ENCODE measurements at regions not wholly inside any gene's neighbourhood (a gene's known extent, or its start where the extent isn't known, plus 50 kb on each side); places are given as distances from the start of the nearest gene placed in this dataset.
"Not testable (repeated sequence)": the region's sequence is repeated elsewhere in the genome, so short reads cannot be mapped to it uniquely, and the experiment has no call there.

DNA sequence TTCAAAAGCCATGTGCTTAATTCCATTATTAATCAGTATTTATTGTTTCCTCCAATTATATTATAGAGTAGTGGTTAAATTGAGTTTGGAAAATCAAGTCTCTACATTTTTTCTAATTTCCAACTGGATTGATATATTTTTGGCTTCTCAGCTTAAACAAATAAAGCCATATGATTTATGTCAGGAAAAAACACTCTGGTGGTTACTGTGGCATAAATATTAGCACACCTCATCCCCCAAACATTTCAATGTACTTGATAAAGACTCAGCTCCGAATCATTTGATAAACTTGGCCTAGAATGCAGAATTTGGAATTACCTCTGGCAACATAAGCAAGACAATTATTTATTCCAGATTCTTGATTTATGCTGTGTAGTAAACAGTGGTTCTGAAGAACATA is 2313.8 kb downstream of the ARAP2 start:
- no peak for FAIRE-seq

DNA sequence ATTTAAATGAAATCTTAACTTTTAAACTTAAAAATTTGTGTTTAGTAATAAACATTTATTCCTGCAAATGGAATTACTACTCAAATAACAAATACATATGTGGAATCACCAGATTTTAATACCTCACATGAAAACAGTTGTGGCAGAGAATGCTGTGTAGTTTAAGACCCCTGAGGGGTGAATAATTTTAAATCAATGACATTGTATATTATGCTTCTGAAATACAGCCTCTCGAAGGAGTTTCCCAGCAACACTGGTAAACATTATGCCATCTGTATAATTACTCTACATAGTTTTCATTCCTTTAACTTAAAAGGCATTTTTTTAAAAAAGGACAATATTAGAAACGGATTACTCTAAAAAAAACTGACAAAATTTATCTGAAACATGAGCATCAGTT is 2313.3 kb downstream of the ARAP2 start:
- DNase-seq (ENCODE audit: low spot score) (no peak), FAIRE-seq (no peak)

More for the DNA sequence above, 2313.8 kb downstream of the ARAP2 start:
- DNase-seq (ENCODE audit: low spot score) = no peak

DNA sequence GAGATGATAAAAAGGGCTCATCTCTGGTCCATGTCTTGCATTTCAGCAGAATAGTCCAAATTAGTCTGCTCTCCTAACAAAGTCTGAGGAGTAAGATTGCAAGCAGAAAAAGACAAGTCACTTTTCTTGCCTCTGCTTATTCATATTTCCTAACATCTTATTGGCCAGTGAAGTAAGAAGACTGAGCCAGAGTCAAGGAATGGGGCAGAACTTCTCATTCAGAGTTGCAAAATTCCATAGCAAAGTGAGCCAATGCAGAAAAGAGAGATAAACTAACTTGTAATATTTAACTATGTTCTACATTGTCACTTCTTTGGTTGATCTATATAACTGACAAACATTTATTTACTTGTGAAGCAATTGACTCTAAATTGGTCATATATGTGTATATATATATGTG is 2304.0 kb downstream of the ARAP2 start:
- DNase-seq (ENCODE audit: low spot score) (no peak), FAIRE-seq (no peak)

DNA sequence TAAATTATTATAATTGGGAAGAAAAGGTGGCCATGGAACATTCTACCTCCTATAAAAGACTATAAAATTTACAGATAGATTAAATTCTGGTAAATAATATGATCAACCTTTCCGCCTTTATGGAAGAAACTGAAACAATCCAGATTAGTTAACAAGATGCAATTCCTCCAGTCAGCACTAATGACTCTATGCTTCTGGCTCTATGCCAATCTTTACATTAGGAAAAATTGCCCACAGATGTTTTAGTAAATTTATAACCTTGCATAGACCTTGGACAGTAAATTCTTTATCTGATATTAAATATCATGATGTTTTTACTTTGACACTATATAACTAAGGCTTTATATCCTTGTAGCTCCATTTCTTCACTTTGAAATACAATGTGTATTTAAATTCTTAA is 2302.5 kb downstream of the ARAP2 start:
- FAIRE-seq (no peak), DNase-seq (ENCODE audit: low spot score) (no peak)

DNA sequence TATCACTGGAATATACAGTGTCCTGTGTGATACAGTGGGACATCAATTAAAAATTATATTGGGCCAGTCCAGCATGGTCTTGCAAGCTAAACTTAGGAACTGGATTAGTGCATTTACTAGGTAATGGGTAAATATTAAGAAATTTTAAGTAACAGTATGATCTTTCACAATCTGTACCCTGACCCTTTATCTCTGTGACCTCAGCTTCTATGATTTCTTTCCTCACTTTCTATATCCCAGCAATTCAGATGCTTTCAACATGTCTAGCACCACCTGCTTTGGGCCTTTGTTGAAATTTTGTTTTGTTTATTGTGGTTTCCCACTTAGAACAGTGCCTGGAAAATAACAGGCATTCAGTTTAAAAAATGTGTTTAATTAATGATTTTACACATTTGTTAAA is 2295.4 kb downstream of the ARAP2 start:
- DNase-seq (ENCODE audit: low spot score) = no peak
- no peak for FAIRE-seq

DNA sequence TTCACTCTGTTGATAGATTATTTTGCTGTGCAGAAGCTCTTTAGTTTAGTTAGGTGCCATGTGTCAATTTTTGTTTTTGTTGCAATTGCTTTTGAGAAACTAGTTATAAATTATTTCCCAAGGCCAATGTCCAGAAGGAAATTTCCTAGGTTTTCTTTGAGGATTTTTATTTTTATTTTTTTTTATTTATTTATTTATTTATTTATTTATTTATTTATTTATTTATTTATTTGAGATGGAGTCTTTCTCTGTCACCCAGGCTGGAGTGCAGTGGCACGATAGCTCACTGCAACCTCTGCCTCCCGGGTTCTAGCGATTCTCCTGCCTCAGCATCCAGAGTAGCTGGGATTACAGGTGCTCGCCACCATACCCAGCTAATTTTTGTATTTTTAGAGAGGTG is 2290.5 kb downstream of the ARAP2 start:
- DNase-seq (ENCODE audit: low spot score); FAIRE-seq: not testable (repeated sequence)

DNA sequence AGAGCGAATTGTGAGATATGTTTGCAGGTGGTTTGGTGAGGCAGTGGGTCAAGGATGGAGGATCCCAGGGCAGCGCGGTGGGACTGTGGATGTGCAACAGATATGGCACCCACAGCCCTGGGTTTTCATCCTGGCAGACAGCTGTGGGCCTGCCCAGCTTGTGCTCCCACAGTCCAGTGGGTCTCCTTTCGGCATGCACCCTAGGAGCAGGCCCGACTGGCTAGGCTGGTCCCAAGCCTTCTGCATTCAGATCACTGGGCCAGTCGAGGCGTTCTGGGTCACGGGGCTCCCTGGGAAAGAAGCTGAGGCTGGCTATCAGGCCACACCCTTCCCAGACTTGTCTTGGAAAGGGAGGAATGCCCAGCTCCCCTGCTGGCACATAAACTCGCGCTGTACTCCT is 2289.6 kb downstream of the ARAP2 start:
- no peak for DNase-seq (ENCODE audit: low spot score)
- no peak for FAIRE-seq

DNA sequence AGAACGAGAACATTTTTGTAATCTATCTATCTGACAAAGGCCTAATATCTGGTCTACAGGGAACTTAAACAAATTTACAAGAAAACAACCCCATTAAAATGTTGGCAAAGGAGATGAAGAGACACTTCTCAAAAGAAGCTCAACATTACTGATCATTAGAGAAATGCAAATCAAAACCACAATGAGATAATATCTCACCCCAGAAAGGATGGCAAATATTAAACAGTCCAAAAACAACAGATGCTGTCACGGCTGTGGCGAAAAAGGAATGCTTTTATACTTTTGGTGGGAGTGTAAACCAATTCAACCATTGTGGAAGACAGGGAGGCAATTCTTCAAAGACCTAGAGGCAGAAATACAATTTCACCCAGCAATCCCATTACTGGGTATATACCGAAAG is 2284.8 kb downstream of the ARAP2 start:
- FAIRE-seq (no peak), DNase-seq (ENCODE audit: low spot score) (no peak)

DNA sequence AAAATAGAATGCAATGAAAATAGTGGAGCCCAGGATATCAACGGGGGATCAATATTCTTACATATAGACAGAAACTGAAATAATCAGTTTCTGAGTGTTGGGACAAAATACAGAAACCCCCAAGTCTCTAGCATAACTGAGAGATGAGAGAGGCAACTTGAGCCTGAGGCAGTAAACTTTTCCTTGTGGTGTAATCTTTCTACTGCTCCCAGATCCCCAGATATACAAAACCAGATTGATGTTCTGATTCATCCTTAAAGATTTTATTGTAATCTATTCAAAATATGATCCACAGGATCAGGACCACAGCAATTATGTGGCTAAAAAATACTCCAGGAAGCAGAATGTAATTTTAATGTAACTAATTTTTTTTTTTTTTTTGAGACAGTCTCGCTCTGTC is 2282.6 kb downstream of the ARAP2 start:
- no peak for DNase-seq (ENCODE audit: low spot score)
- no peak for FAIRE-seq

DNA sequence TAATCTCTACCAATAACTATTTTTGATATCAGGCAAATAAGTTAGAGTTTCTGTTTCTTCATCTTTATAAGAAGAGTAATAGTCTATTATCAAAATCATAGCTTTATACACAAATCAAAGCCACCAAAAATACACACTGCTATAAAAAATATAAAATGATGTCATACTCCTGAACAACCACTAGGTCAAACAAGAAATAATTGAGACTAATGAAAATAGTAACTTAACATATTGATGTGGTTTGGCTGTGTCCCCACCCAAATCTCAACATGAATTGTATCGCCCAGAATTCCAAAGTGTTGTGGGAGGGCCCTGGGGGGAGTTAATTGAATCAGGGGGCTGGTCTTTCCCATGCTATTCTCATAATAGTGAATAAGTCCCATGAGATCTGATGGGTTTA is 2277.5 kb downstream of the ARAP2 start:
- DNase-seq (ENCODE audit: low spot score) = no peak
- FAIRE-seq = no peak

DNA sequence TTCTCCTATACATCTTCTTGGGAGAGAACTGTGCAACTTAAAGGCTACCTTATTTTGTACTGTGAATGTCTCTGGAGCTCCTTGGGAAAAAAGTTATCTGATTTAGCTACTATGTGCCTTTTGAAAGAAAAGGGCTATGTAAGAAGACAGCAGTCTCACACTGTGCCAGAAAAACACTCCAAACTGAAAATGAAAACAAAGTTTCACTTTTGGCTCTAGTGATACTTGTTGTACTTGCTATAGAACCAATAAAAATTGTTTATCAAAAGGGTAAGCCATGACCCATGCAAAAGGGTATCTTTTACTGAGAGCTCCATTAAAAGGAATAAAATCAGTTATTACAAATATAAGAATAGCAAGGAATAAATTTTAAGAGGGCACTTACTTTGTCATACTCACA is 2270.0 kb downstream of the ARAP2 start:
- DNase-seq (ENCODE audit: low spot score) (no peak), FAIRE-seq (no peak)

DNA sequence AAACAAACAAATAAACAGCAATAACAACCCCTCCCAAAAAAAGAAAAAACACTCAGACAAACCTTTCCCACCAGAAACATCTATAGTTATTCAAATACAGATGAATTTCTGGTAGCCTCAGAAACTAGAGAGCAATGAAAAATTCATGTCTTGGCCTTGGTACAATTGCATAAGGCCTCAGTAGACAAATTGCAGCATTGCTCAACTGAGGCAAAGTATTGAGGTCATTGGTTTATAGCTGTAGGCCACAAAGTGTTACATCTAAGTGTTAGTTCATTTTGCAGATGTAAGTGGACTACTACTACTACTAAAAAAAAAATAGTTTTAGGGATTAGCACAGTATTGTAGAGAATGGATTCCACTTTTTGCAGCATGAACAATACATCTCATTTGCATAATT is 2268.3 kb downstream of the ARAP2 start:
- FAIRE-seq (no peak), DNase-seq (ENCODE audit: low spot score) (no peak)

DNA sequence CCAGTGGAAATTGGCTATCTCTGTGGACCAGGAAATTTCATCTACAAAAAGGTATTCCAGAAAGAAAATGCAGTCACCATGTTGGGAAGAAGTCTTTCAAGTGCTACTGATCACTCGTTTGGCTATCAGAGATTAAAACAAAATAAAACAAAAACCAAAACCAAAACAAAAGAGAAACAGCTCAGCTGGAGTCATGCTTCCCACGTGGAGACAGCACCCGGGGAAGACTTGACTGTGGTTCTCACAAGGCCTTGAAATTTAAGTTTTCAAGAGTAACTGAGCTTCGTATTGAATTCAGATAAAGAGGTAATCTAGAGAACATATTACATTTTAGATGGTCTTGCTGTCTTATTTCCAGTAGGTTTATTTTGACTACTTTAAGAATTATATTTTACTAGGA is 2264.5 kb downstream of the ARAP2 start:
- not testable (repeated sequence) for FAIRE-seq; DNase-seq (ENCODE audit: low spot score)

DNA sequence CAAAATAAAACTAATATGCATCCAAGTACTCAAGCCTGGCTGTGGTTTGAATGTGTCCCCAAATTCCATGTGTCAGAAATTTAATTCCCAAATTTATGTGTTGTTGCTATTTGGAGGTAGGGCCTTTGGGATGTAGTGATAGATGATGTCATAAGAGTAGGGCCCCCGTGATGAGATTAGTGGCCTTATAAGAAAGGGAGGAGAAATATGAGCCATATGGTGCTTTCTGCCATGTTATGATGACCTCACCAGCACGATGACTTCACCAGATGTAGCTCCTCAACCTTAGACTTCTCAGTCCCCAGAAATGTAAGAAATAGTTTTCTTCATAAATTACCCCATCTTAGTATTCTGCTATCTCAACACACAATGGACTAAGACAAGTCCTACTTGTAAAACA is 2264.0 kb downstream of the ARAP2 start:
- FAIRE-seq (no peak), DNase-seq (ENCODE audit: low spot score) (no peak)

DNA sequence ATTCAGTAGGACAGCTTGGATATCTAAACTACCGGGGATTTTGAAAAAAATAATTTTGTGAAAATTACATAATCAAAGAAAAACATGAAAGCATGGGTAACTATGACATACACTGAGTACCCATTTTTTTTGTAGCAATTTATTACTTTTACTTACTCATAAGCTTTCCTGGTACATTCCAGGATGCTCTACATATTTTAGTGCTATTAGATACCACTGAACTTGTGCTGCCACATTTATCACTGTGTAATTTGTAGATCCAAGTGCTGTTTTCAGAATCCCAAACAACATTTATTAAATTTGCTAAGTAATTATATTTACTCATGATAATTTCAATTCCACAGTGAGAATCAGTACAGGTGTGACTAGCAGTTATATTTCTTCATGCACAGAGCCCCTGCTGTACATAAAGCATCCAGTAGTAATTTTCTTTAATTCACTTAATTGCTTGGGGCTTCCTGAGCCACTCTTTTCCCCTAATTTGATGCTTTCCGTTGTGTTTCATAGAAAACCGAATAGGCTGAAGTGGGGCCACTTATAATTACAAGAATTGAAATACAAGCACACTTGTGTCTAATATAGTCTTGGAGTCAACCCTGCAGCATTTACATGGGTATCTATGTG is 2254.4 kb downstream of the ARAP2 start:
- DNase-seq (ENCODE audit: low spot score) (no peak), FAIRE-seq (no peak)

DNA sequence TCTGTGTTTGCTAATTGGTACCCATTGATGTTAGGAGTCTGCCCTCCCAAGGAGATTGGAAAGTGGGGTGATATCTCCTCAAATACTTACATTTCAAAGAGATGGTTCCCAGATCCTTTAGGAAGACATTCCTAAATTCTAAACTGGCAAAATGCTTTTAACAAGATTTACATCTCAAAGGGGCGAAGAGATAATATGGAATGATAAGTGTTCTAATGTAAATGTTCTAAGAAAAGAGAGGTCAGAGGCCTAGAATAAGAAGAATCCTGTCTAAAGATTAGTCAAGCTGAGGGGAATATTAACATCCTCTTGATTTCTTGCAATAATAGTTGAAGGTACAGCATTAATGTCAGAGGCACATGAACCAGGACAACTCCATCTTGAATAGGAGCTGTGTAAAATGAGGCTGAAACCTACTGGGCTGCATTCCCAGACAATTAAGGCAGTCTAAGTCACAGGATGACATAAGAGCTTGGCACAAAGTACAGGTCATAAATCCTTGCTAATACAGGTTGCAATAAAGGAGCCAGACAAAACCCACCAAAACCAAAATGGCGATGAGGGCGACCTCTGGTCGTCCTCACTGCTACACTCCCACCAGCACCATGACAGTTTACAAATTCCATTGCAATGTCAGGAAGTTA is 2248.1 kb downstream of the ARAP2 start:
- no peak for DNase-seq (ENCODE audit: low spot score)
- no peak for FAIRE-seq

DNA sequence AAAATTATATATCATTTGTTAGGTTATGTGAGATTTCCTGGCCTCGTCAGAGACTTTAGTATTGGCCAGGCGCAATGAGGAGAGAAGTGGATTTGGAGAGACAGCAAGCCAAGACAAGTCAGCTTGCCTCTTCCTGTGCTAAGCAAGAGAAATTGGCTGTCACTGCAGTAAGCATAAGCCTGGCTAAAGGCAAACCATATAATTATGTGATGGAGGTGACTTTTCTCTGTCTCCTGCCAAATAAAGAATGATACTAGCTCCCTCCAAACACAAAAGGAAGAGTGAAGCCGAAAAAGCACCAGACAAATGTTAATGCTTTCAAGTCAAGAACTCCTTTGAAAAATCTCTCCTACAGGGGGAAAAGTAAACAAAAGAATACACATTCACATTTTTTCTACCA is 2246.0 kb downstream of the ARAP2 start:
- DNase-seq (ENCODE audit: low spot score) (no peak), FAIRE-seq (no peak)

DNA sequence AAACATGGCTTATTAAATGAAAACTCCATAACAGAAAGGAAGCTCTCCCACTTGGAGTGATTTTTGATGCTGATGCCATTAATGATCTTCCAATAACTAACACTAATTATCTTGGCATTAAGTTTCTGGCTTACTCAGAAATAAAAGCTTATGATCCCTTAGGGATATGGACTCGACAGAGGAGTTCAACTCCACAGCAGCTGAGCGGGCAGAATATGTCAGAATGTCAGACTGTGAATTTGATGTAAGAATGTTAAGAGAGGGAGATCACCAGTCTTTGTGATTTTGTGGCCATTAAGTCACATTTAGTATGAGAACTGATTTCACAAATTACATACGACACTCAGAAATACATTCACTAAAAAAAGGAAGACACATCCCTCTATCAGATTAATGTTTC is 2244.0 kb downstream of the ARAP2 start:
- no peak for DNase-seq (ENCODE audit: low spot score)
- no peak for FAIRE-seq

DNA sequence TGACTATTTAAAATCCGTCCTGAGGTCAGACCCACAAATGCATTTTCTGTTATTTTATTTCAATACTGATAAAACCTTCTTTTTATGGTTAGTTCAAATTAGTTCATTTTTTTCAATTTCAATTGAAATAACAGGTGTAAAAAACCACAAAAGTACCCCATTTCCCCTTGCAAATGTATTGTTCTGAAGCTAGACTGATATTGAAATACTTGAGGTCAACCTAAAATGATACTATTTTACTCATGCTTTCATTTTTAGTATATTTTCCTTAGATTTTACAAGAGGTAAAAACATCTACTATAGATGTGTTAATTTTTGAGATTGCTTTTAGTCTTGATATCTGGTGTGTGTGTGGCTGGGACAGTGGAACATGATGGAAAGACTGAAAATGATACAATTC is 2237.8 kb downstream of the ARAP2 start:
- not testable (repeated sequence) for DNase-seq (ENCODE audit: low spot score)
- FAIRE-seq = peak; percentile 45

DNA sequence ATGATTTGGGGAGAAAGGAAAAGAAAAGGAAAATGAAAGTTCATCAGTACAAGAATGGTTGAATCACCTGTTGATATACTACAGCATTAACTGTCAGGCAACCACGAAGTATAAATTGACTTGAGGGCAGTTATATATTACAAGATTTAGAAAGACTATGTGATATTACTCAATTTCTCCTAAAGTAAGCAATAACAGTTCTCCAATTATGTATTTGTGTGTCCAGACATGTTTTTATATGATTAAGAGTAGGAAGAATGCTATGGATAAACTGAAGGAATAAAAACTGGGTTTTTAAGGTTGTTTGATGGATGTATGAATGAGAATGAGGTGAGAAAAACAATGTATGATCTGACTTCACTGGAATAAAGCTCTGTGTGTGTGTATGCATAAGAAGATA is 2234.4 kb downstream of the ARAP2 start:
- no peak for DNase-seq (ENCODE audit: low spot score)

DNA sequence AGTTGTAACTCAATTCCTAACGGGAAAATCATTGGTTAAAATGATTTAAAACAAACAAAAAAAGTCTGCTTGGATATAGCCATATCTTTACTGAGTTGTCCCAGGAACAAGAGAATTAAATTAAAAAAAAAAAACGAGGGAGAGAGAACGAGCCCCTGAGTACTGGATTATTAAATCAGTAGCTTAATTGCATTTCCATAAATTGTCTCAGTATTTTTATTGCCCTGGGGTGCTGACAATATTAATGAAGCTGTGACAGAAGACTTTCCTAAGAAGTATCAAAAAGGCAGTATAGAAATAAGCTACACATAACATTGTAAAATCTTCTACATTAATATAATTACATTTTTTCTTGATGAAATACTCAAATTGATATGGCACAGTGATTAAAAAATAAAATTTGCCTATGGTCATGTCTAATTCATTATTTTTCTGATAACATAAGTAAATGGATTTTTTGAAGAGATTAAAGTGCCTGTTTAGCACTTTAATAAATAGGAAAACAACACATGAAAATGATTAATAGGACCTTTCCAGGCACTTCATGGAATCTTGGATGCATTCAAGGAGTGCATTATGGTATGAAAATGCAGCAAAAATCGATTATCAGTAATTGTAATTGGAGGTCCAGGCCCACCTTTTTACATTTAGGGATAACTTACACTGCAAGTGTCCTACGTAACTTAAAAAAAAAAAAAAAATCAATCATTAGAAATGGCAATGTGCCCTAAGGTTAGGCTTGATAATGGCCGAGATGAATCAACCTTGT is 2233.4 kb downstream of the ARAP2 start:
- DNase-seq (ENCODE audit: low spot score) (no peak), FAIRE-seq (no peak)

More for the DNA sequence above, 2234.4 kb downstream of the ARAP2 start:
- no peak for FAIRE-seq

DNA sequence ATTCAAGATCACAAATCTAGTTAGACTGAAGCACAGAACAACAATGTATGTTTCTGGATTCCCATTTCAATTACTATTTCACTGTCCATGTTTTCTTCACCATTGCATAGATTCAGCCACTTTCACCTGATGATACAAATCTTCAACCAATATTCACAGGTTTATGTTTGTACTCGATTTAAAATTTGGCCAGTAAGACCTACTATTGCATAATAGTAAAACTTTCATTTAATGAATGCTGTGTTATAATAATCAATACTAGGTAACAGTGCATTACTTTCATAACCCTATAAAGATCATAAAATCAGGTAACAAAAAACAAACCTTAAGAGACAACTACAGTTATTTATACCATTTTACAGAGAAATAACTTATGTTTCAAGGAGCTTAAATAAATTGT is 2209.1 kb downstream of the ARAP2 start:
- no peak for FAIRE-seq
- DNase-seq (ENCODE audit: low spot score) = no peak

DNA sequence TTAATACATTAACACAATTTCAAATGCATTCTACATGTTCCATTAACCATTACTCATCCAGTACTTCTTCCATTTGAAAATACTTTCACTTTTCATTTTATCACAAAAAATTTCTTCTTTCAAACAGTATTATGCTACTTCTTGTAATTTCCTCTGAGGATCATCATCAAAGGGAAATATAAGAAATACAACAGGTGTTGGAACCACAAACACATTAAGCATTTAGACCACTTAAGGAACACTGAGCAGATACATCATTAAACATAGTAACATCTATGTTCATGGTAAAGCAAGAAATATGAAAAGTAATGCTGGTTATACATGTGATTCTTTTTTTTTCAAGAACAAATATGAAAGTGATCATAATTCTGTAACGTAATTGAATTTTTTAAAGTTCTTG is 2207.0 kb downstream of the ARAP2 start:
- FAIRE-seq (no peak), DNase-seq (ENCODE audit: low spot score) (no peak)
